WI38 (cell line): ENCODE measurements at regions not wholly inside any gene's neighbourhood (a gene's known extent, or its start where the extent isn't known, plus 50 kb on each side); places are given as distances from the start of the nearest gene placed in this dataset.
"Not testable (repeated sequence)": the region's sequence is repeated elsewhere in the genome, so short reads cannot be mapped to it uniquely, and the experiment has no call there.

Experiments
- H3K4me3 ChIP-seq: 2 replicates; pipeline ENCODE4 v1.5.1; 2011; ENCODE audit warnings: low read depth, mild to moderate bottlenecking, control low read depth, low read length
- TF ChIP-seq, protein P1 (sequence below): IDR thresholded peaks from 2 replicates; pipeline ENCODE4 v1.5.1; 2012; ENCODE audit warnings: low read depth, mild to moderate bottlenecking, control low read depth, low read length

DNA sequence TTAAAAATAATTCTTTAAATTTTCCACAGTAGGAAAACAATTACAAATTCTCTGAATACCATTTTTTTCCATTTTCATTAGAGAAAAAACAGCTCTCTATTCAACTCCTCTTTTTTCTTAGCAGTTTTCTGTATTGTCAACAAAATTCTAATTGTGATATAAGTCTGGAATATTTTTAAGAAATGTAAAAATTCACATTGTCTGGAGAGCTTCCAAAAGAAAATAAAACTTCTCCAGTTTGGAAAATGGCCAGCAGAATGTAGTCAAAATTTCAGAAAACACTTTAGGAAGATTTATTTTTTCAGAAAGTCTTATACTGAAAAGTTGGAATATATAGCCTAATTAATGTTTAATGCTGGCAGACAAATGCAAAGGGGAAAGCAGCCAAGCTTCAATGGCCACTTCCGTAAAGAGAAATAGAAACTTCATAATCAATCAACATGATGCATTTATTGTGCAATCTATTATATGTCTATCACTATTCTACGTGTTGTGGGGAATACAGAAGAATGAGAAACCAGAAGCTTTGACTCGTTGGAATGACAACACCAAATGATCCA, 733.2 kb upstream of the PKDCC start:
- TF ChIP-seq, protein P1, sequence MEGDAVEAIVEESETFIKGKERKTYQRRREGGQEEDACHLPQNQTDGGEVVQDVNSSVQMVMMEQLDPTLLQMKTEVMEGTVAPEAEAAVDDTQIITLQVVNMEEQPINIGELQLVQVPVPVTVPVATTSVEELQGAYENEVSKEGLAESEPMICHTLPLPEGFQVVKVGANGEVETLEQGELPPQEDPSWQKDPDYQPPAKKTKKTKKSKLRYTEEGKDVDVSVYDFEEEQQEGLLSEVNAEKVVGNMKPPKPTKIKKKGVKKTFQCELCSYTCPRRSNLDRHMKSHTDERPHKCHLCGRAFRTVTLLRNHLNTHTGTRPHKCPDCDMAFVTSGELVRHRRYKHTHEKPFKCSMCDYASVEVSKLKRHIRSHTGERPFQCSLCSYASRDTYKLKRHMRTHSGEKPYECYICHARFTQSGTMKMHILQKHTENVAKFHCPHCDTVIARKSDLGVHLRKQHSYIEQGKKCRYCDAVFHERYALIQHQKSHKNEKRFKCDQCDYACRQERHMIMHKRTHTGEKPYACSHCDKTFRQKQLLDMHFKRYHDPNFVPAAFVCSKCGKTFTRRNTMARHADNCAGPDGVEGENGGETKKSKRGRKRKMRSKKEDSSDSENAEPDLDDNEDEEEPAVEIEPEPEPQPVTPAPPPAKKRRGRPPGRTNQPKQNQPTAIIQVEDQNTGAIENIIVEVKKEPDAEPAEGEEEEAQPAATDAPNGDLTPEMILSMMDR: no peak
- H3K4me3 ChIP-seq: no peak overlapping the region

GRCh38 chr2:41319437-41319836, 728.4 kb upstream of the PKDCC start:
- H3K4me3 ChIP-seq: no peak overlapping the region
- TF ChIP-seq, protein P1: no peak

DNA sequence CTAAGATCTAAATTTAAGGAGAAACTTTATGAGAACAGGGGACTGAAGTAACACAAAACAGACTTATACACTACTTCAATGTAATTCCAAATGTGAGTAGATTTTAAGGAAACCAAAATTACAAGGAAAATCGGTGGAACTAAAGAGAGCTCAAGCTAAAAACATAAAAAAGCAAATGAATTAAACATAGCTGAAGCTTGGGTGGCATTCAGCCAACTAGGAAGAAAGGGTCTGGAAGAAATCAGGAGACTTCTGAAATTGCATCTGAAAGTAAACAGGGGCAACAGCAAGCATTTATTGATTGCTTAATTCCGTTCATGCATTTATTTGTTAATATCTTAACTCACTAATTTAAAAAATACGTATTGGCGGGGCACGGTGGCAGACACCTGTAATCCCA, 727.3 kb upstream of the PKDCC start:
- TF ChIP-seq, protein P1: no peak
- no peak overlapping the region for H3K4me3 ChIP-seq

GRCh38 chr2:41321351-41321750, 726.5 kb upstream of the PKDCC start:
- no peak overlapping the region for H3K4me3 ChIP-seq
- TF ChIP-seq, protein P1: no peak

GRCh38 chr2:41326851-41327250, 721.0 kb upstream of the PKDCC start:
- H3K4me3 ChIP-seq: no peak overlapping the region
- TF ChIP-seq, protein P1: no peak

DNA sequence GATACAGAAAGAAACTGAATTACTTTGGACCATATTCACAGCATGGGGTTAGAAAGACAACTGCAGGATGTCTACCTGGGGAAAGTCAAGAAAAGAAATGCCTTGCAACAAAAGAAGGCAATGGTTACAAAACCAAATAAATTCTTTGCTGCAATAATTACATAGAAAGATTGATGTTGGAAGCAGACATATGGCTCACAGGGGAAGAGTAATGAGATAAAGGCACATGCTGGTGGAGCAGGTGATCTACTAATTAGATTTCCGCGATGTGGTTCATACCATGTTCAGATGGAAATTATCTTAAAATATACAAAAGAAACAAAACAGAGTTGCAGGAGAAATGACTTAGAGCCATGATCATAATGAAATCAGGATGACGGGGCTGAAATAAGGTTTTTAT, 718.8 kb upstream of the PKDCC start:
- TF ChIP-seq, protein P1: no peak

DNA sequence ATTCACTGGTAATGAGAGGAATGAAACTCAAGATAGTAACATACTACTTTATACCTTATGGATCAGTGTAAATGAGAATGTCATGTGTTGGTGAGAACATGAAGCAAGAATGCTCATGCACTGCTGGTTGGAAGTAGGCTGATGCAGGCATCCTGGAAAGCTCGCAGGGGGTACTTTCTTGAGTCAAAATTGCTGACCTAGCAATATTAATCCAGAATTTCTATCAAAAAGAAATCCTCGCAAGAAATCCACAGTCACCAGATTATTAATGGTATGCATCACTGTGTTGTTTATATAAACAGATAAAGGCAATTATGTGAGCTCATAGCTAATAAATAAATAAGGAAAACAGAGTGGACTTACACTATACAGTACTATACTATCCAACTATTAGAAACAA, 713.7 kb upstream of the PKDCC start:
- TF ChIP-seq, protein P1: no peak

More for the DNA sequence above, 718.8 kb upstream of the PKDCC start:
- H3K4me3 ChIP-seq: no peak overlapping the region

GRCh38 chr2:41335573-41335972, 712.2 kb upstream of the PKDCC start:
- not testable (repeated sequence) for H3K4me3 ChIP-seq

More for the DNA sequence above, 713.7 kb upstream of the PKDCC start:
- H3K4me3 ChIP-seq: no peak overlapping the region
